A549 (cell line): ENCODE measurements at regions not wholly inside any gene's neighbourhood (a gene's known extent, or its start where the extent isn't known, plus 50 kb on each side); places are given as distances from the start of the nearest gene placed in this dataset.

Experiments used
- CHD4 ChIP-seq: fragments of 200-600 bp; sonication (generic); IDR thresholded peaks from 2 replicates; pipeline ENCODE4 v1.6.1; 2016; ENCODE audit warnings: antibody characterized with exemption, mild to moderate bottlenecking, borderline replicate concordance
- GATA3 ChIP-seq: IDR thresholded peaks from 2 replicates; pipeline ENCODE4 v1.6.1; 2012; ENCODE audit warnings: borderline replicate concordance
- HDAC2 ChIP-seq: fragments of 200-600 bp; sonication (generic); IDR thresholded peaks from 2 replicates; pipeline ENCODE4 v1.6.1; 2016
- HMGXB4 ChIP-seq: fragments of 250-450 bp; sonication (Bioruptor Pico); IDR thresholded peaks from 2 replicates; pipeline ENCODE4 v1.5.0; 2021; ENCODE audit warnings: mild to moderate bottlenecking, moderate library complexity, borderline replicate concordance
- HOXB13 ChIP-seq: fragments of 250-450 bp; sonication (Bioruptor Pico); IDR thresholded peaks from 2 replicates; pipeline ENCODE4 v1.5.0; 2020; ENCODE audit warnings: low read depth, mild to moderate bottlenecking, moderate library complexity
- JUN ChIP-seq, 2 experiments: fragments of >200 bp; sonication (Bioruptor Twin); formaldehyde crosslinking; IDR thresholded peaks; 2 replicates in 1 of 2; 3 replicates in 1 of 2; pipeline ENCODE4 v1.6.1; 2016 to 2017
- JUNB ChIP-seq: fragments of >200 bp; sonication (Bioruptor Twin); formaldehyde crosslinking; IDR thresholded peaks from 2 replicates; pipeline ENCODE4 v1.6.1; 2016
- KDM5A ChIP-seq: fragments of 200-600 bp; sonication (generic); IDR thresholded peaks from 2 replicates; pipeline ENCODE4 v1.6.1; 2016; ENCODE audit warnings: antibody characterized with exemption, mild to moderate bottlenecking
- POLR2A ChIP-seq: IDR thresholded peaks from 2 replicates; pipeline ENCODE4 v1.6.1; 2012; ENCODE audit warnings: mild to moderate bottlenecking, low read length
- RARB ChIP-seq: fragments of 250-450 bp; sonication (Bioruptor Pico); IDR thresholded peaks from 2 replicates; pipeline ENCODE4 v1.8.0; 2021; ENCODE audit warnings: mild to moderate bottlenecking, moderate library complexity
- USF2 ChIP-seq: fragments of 450-650 bp; IDR thresholded peaks from 2 replicates; pipeline ENCODE4 v1.6.1; 2014; ENCODE audit warnings: antibody characterized with exemption
- ZFP36 ChIP-seq: fragments of 450-650 bp; IDR thresholded peaks from 2 replicates; pipeline ENCODE4 v1.6.1; 2014; ENCODE audit warnings: borderline replicate concordance; ENCODE audit not compliant: partially characterized antibody
- TF ChIP-seq, protein P1 (sequence below): fragments of >200 bp; sonication (Bioruptor Twin); formaldehyde crosslinking; IDR thresholded peaks from 3 replicates; pipeline ENCODE4 v1.5.1; 2016
- TF ChIP-seq, protein P2 (sequence below): IDR thresholded peaks from 2 replicates; pipeline ENCODE4 v1.6.1; 2012

- TF ChIP-seq, protein P1, sequence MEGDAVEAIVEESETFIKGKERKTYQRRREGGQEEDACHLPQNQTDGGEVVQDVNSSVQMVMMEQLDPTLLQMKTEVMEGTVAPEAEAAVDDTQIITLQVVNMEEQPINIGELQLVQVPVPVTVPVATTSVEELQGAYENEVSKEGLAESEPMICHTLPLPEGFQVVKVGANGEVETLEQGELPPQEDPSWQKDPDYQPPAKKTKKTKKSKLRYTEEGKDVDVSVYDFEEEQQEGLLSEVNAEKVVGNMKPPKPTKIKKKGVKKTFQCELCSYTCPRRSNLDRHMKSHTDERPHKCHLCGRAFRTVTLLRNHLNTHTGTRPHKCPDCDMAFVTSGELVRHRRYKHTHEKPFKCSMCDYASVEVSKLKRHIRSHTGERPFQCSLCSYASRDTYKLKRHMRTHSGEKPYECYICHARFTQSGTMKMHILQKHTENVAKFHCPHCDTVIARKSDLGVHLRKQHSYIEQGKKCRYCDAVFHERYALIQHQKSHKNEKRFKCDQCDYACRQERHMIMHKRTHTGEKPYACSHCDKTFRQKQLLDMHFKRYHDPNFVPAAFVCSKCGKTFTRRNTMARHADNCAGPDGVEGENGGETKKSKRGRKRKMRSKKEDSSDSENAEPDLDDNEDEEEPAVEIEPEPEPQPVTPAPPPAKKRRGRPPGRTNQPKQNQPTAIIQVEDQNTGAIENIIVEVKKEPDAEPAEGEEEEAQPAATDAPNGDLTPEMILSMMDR = no peak
- TF ChIP-seq POLR2A (no peak), RARB (CRISPR knock-in tag) (no peak), JUNB (no peak), HOXB13 (no peak), HMGXB4 (CRISPR knock-in tag) (no peak), ZFP36 (no peak), GATA3 (no peak), JUN (IDR thresholded peaks at IDR 0.05) (no peak), USF2 (no peak), HDAC2 (no peak), KDM5A (no peak), CHD4 (no peak)
- TF ChIP-seq, protein P2, sequence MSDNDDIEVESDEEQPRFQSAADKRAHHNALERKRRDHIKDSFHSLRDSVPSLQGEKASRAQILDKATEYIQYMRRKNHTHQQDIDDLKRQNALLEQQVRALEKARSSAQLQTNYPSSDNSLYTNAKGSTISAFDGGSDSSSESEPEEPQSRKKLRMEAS = no peak
Observed at GRCh38 chr10:60614363-60614762, 163.9 kb upstream of the CDK1 start.
